SK-N-SH (cell line): ENCODE measurements at regions not wholly inside any gene's neighbourhood (a gene's known extent, or its start where the extent isn't known, plus 50 kb on each side); places are given as distances from the start of the nearest gene placed in this dataset.

ENCODE experiments used
- CTCF ChIA-PET: fragments of 300-600, 350-600 bp; formaldehyde crosslinking; extraction: SDS; loops from one replicate; lab custom pipeline; 2021; lab: Yijun Ruan, JAX
- POLR2A ChIA-PET: fragments of 350-600 bp; sonication (Branson Sonifier 250); formaldehyde crosslinking; extraction: SDS; loops from one replicate; lab custom pipeline; 2020; ENCODE audit warnings: antibody characterized with exemption, inconsistent platforms; lab: Yijun Ruan, JAX
- DNase-seq: peaks from one replicate; pipeline ENCODE4 v3.0.0; 2012
- H2AFZ ChIP-seq: fragments of 200-600 bp; sonication (generic); 2 replicates; pipeline ENCODE4 v1.8.1; 2016; ENCODE audit warnings: antibody characterized with exemption, mild to moderate bottlenecking, low read depth
- H3F3A ChIP-seq: fragments of 200-600 bp; sonication (generic); replicated peaks from 2 replicates; pipeline ENCODE3; 2016; ENCODE audit warnings: antibody characterized with exemption, mild to moderate bottlenecking; ENCODE audit not compliant: insufficient read depth
- H3K27ac ChIP-seq, 2 experiments: fragments of 200-500 bp in 1 of 2; fragments of 200-600 bp in 1 of 2; sonication (Bioruptor generic) in 1 of 2; sonication (generic), shearing (Covaris generic) in 1 of 2; 2 replicates each; pipeline versions ENCODE4 v1.5.1 to v1.6.1; 2014 to 2016; ENCODE audit warnings: low read depth in 2 of 2, inconsistent platforms in 1 of 2, low read length in 1 of 2, mild to moderate bottlenecking in 1 of 2, mixed read lengths in 1 of 2
- H3K27me3 ChIP-seq: fragments of 200-600 bp; sonication (generic), shearing (Covaris generic); 2 replicates; pipeline ENCODE4 v1.6.1; 2016; ENCODE audit warnings: mixed run types; ENCODE audit not compliant: insufficient read depth
- H3K36me3 ChIP-seq, 2 experiments: fragments of 200-500 bp in 1 of 2; fragments of 200-600 bp in 1 of 2; sonication (Bioruptor generic) in 1 of 2; sonication (generic) in 1 of 2; replicated peaks in 1 of 2; 2 replicates each; pipeline versions ENCODE3 to v1.5.1; 2014 to 2016; ENCODE audit warnings: low read length in 1 of 2, mild to moderate bottlenecking in 1 of 2; ENCODE audit not compliant: insufficient read depth in 2 of 2, control insufficient read depth in 1 of 2
- H3K4me1 ChIP-seq, 2 experiments: fragments of 200-500 bp in 1 of 2; fragments of 200-600 bp in 1 of 2; sonication (Bioruptor generic) in 1 of 2; sonication (generic), shearing (Covaris generic) in 1 of 2; 2 replicates each; pipeline versions ENCODE4 v1.5.1 to v1.6.1; 2014 to 2016; ENCODE audit warnings: low read depth in 1 of 2, low read length in 1 of 2, mixed run types in 1 of 2; ENCODE audit not compliant: insufficient read depth in 2 of 2, control insufficient read depth in 1 of 2
- H3K4me2 ChIP-seq: fragments of 200-600 bp; sonication (generic), shearing (Covaris generic); 2 replicates; pipeline ENCODE4 v1.6.1; 2017; ENCODE audit warnings: mixed run types
- H3K4me3 ChIP-seq, 2 experiments: fragments of 200-500 bp in 1 of 2; fragments of 200-600 bp in 1 of 2; sonication (Bioruptor generic) in 1 of 2; sonication (generic), shearing (Covaris generic) in 1 of 2; 2 replicates each; pipeline versions ENCODE4 v1.5.1 to v1.8.1; 2014 to 2016; ENCODE audit warnings: low read depth in 2 of 2, inconsistent platforms in 1 of 2, low read length in 1 of 2, mild to moderate bottlenecking in 1 of 2, mixed read lengths in 1 of 2, moderate library complexity in 1 of 2
- H3K79me2 ChIP-seq: fragments of 200-600 bp; sonication (generic); 2 replicates; pipeline ENCODE4 v1.8.1; 2017; ENCODE audit warnings: mild to moderate bottlenecking; ENCODE audit not compliant: insufficient read depth
- H3K9ac ChIP-seq: fragments of 200-600 bp; sonication (generic); 2 replicates; pipeline ENCODE4 v1.6.1; 2017; ENCODE audit warnings: mixed run types
- H3K9me2 ChIP-seq: fragments of 200-600 bp; sonication (generic); 2 replicates; pipeline ENCODE4 v1.6.1; 2017; ENCODE audit warnings: mixed run types
- H3K9me3 ChIP-seq: fragments of 200-600 bp; sonication (generic); 2 replicates; pipeline ENCODE4 v1.6.1; 2017; ENCODE audit warnings: mixed run types, mild to moderate bottlenecking, moderate library complexity
- H4K20me1 ChIP-seq: fragments of 200-600 bp; sonication (generic); 2 replicates; pipeline ENCODE4 v1.6.1; 2017; ENCODE audit warnings: mild to moderate bottlenecking, mixed run types; ENCODE audit not compliant: insufficient read depth
- CHD2 ChIP-seq: fragments of 150-350 bp; IDR thresholded peaks from 2 replicates; pipeline ENCODE4 v1.6.1; 2018; ENCODE audit warnings: low read length; ENCODE audit not compliant: partially characterized antibody
- CTCF ChIP-seq: fragments of 200-600 bp; sonication (generic); IDR thresholded peaks from 2 replicates; pipeline ENCODE4 v1.6.1; 2017; ENCODE audit warnings: antibody characterized with exemption, mild to moderate bottlenecking, moderate library complexity
- ELF1 ChIP-seq: IDR thresholded peaks from 2 replicates; pipeline ENCODE4 v1.4.0; 2012
- EP300 ChIP-seq, 2 experiments: IDR thresholded peaks; 2 replicates each; pipeline versions ENCODE4 v1.4.0 to v1.6.1; 2012; ENCODE audit warnings: borderline replicate concordance in 1 of 2, low read depth in 1 of 2, low read length in 1 of 2
- FOXJ3 ChIP-seq: sonication (generic); formaldehyde crosslinking; IDR thresholded peaks from 2 replicates; pipeline ENCODE4 v1.5.1; 2020; ENCODE audit warnings: mild to moderate bottlenecking, missing genetic modification reagents
- GATA2 ChIP-seq: sonication (generic); formaldehyde crosslinking; IDR thresholded peaks from 2 replicates; pipeline ENCODE4 v1.5.0; 2020; ENCODE audit warnings: mild to moderate bottlenecking, missing genetic modification reagents
- JUND ChIP-seq: IDR thresholded peaks from 2 replicates; pipeline ENCODE4 v1.4.0; 2012
- MAX ChIP-seq: IDR thresholded peaks from 2 replicates; pipeline ENCODE4 v1.4.0; 2012; ENCODE audit warnings: low read depth
- NFIC ChIP-seq: IDR thresholded peaks from 2 replicates; pipeline ENCODE4 v1.4.0; 2012; ENCODE audit warnings: borderline replicate concordance
- NRF1 ChIP-seq: IDR thresholded peaks from 2 replicates; pipeline ENCODE4 v1.6.1; 2012; ENCODE audit warnings: low read depth, mild to moderate bottlenecking, low read length
- POLR2AphosphoS5 ChIP-seq: IDR thresholded peaks from 2 replicates; pipeline ENCODE4 v1.6.1; 2012; ENCODE audit warnings: low read depth, low read length
- REST ChIP-seq: IDR thresholded peaks from 2 replicates; pipeline ENCODE4 v1.6.1; 2012; ENCODE audit warnings: mild to moderate bottlenecking, low read depth, low read length, moderate library complexity
- RXRA ChIP-seq: IDR thresholded peaks from 2 replicates; pipeline ENCODE4 v1.4.0; 2012; ENCODE audit warnings: low read depth, mild to moderate bottlenecking, borderline replicate concordance
- USF1 ChIP-seq: IDR thresholded peaks from 2 replicates; pipeline ENCODE4 v1.4.0; 2012; ENCODE audit warnings: low read depth, borderline replicate concordance
- USF2 ChIP-seq: fragments of 150-350 bp; IDR thresholded peaks from 2 replicates; pipeline ENCODE4 v1.6.1; 2017; ENCODE audit warnings: antibody characterized with exemption, low read length, low read depth, borderline replicate concordance
- YY1 ChIP-seq: IDR thresholded peaks from 2 replicates; pipeline ENCODE4 v1.4.0; 2012; ENCODE audit warnings: low read depth, mild to moderate bottlenecking
- ZBTB33 ChIP-seq: IDR thresholded peaks from 2 replicates; pipeline ENCODE4 v1.4.0; 2012; ENCODE audit warnings: low read depth, borderline replicate concordance
- WGBS: methylation state at CpG from one replicate; pipeline ENCODE4 v1.1.6; 2017; ENCODE audit warnings: low lambda C conversion rate; 5-methylcytosine and 5-hydroxymethylcytosine counted together

- Histone ChIP-seq H4K20me1 (no peaks in the 10 kb centered on the region), H2AFZ (no peak overlapping the region), H3K27ac (no peak overlapping the region), H3K36me3 (no peaks in the 10 kb centered on the region), H3K4me1 (no peaks in the 10 kb centered on the region), H3K9ac (no peak overlapping the region), H3F3A (no peaks in the 10 kb centered on the region), H3K79me2 (no peaks in the 10 kb centered on the region), H3K4me3 (no peak overlapping the region), H3K27me3 (no peaks in the 10 kb centered on the region), H3K9me3 (no peaks in the 10 kb centered on the region), H3K9me2 (no peaks in the 10 kb centered on the region), H3K4me2 (no peak overlapping the region)
- ChIA-PET CTCF (interaction anchor here (0.9 kb wide), 1 partner anchor 9 kb away, joined by 3 read pairs; no protein-coding TSS in a partner anchor), POLR2A (no interaction called here)
- no peak for TF ChIP-seq ELF1
- TF ChIP-seq CTCF: no peak
- no peak for TF ChIP-seq FOXJ3
- no peak for TF ChIP-seq MAX
- no peak for TF ChIP-seq NRF1
- TF ChIP-seq CHD2: no peak
- no peak for TF ChIP-seq POLR2AphosphoS5
- TF ChIP-seq REST: no peak
- no peak for TF ChIP-seq RXRA
- TF ChIP-seq EP300 (IDR thresholded peaks at IDR 0.05; ENCODE audit: borderline replicate concordance in 1 of 2, low read depth in 1 of 2, low read length in 1 of 2): no peak
- no peak for TF ChIP-seq ZBTB33
- TF ChIP-seq JUND: no peak
- no peak for TF ChIP-seq USF1
- no peak for TF ChIP-seq YY1
- no peak for TF ChIP-seq GATA2 (CRISPR knock-in tag)
- TF ChIP-seq NFIC: no peak
- TF ChIP-seq USF2: no peak
- DNase-seq: no peak
- 65% methylated on average over 21 of the region's 21 CpGs for WGBS
These were observed 298.8 kb upstream of the IRX3 start for GRCh38 chr16:54585094-54585997.
